ENCODE measurements at regions not wholly inside any gene's neighbourhood (a gene's known extent, or its start where the extent isn't known, plus 50 kb on each side); places are given as distances from the start of the nearest gene placed in this dataset.

- H3K9ac ChIP-seq (ENCODE audit: insufficient read depth, low read depth, low read length) = no peak overlapping the region
- intact Hi-C loops (cut with micrococcal nuclease; ENCODE audit: unreplicated experiment) = no loop called here
- DNase-seq (ENCODE audit: low spot score) (no peak), ATAC-seq (no peak), FAIRE-seq (no peak)
- peaks cover 7% of the 10 kb centered on the region; the same call in 1 of the 2 replicates for H3K9me3 ChIP-seq (ENCODE audit: low read length)
- in situ Hi-C loops (cut with HindIII; ENCODE audit: extremely low pct_ligation_motif_present, low pct_unique_long_range_greater_than_20kb) = no loop called here
- H3K4me2 ChIP-seq (ENCODE audit: low read depth, low read length) = no peak overlapping the region
- CTCF ChIA-PET (ENCODE audit: low intra/inter-chr PET ratio, low total read pairs) = no interaction called here
- H2AFZ ChIP-seq (ENCODE audit: low read length) = no peak overlapping the region
- H3K36me3 ChIP-seq (replicated peaks in 1 of 2; ENCODE audit: control insufficient read depth in 1 of 2, insufficient read depth in 2 of 2, low read length in 2 of 2) = no peaks in the 10 kb centered on the region
- TF ChIP-seq ZNF615 (CRISPR knock-in tag; IDR thresholded peaks at IDR 0.05; ENCODE audit: borderline replicate concordance) (no peak), MAFK (conservative IDR thresholded peaks at IDR 0.05 in 1 of 2, IDR thresholded peaks at IDR 0.05 in 1 of 2; ENCODE audit: low read length in 2 of 2) (peak; percentile 65 to 90), MAFF (IDR thresholded peaks at IDR 0.05; ENCODE audit: low read depth, low read length) (peak; percentile 75)
- no peaks in the 10 kb centered on the region for H3K4me1 ChIP-seq (ENCODE audit: insufficient read depth, low read length)
- H3K27me3 ChIP-seq (ENCODE audit: control insufficient read depth in 1 of 2, insufficient read depth in 2 of 2, low read length in 2 of 2) = no peaks in the 10 kb centered on the region
- no peaks in the 10 kb centered on the region for H4K20me1 ChIP-seq (ENCODE audit: insufficient read depth, low read length)
- H3K27ac ChIP-seq (ENCODE audit: extremely low read length, insufficient read depth, low read length) = no peak overlapping the region
- no peak overlapping the region for H3K4me3 ChIP-seq (replicated peaks in 1 of 3; ENCODE audit: insufficient read depth in 1 of 3, low read depth in 2 of 3, low read length in 3 of 3)
- H3K79me2 ChIP-seq (ENCODE audit: insufficient read depth, low read length) = no peaks in the 10 kb centered on the region
- WGBS (ENCODE audit: low lambda C conversion rate) = 95% methylated on average over 1 of the region's 1 CpG
- BruUV-seq (replicated peaks) = no TSS peak
- POLR2A ChIA-PET = no interaction called here
Measured at GRCh38 chr5:158096835-158097234, 237.9 kb upstream of the CLINT1 start.

GRCh38 chr5:158086856-158087255, 227.9 kb upstream of the CLINT1 start:
- TF ChIP-seq MATR3 (CRISPR knock-in tag; IDR thresholded peaks at IDR 0.05) = no peak
- Histone ChIP-seq H3K4me2 (ENCODE audit: low read depth, low read length) (no peak overlapping the region), H3K27ac (ENCODE audit: extremely low read length, insufficient read depth, low read length) (no peak overlapping the region), H3K79me2 (ENCODE audit: insufficient read depth, low read length) (no peaks in the 10 kb centered on the region), H3K27me3 (ENCODE audit: control insufficient read depth in 1 of 2, insufficient read depth in 2 of 2, low read length in 2 of 2) (no peaks in the 10 kb centered on the region), H3K9ac (ENCODE audit: insufficient read depth, low read depth, low read length) (no peak overlapping the region), H2AFZ (ENCODE audit: low read length) (no peak overlapping the region), H3K4me1 (ENCODE audit: insufficient read depth, low read length) (no peaks in the 10 kb centered on the region), H4K20me1 (ENCODE audit: insufficient read depth, low read length) (no peaks in the 10 kb centered on the region), H3K4me3 (replicated peaks in 1 of 3; ENCODE audit: insufficient read depth in 1 of 3, low read depth in 2 of 3, low read length in 3 of 3) (no peak overlapping the region), H3K36me3 (replicated peaks in 1 of 2; ENCODE audit: control insufficient read depth in 1 of 2, insufficient read depth in 2 of 2, low read length in 2 of 2) (no peaks in the 10 kb centered on the region), H3K9me3 (ENCODE audit: low read length) (no peaks in the 10 kb centered on the region)
- ChIA-PET POLR2A (no interaction called here), CTCF (ENCODE audit: low intra/inter-chr PET ratio, low total read pairs) (no interaction called here)
- DNase-seq (ENCODE audit: low spot score) (no peak), ATAC-seq (no peak), FAIRE-seq (no peak)
- intact Hi-C loops (cut with micrococcal nuclease; ENCODE audit: unreplicated experiment) (no loop called here), in situ Hi-C loops (cut with HindIII; ENCODE audit: extremely low pct_ligation_motif_present, low pct_unique_long_range_greater_than_20kb) (no loop called here)
- no TSS peak for BruUV-seq (replicated peaks)
- WGBS (ENCODE audit: low lambda C conversion rate) = 19% methylated on average over 3 of the region's 3 CpGs
